ENCODE measurements at regions not wholly inside any gene's neighbourhood (a gene's known extent, or its start where the extent isn't known, plus 50 kb on each side); places are given as distances from the start of the nearest gene placed in this dataset.

- WGBS, 2 donors (ENCODE audit: low coverage in 1 of 2), result 87 to 91% methylated on average over 8 to 9 of the region's 11 CpGs
- Histone ChIP-seq H3K27ac (no peak overlapping the region), H3K4me3 (no peak overlapping the region), H3K9me3 (no peaks in the 10 kb centered on the region), H3K27me3 (no peaks in the 10 kb centered on the region), H3K4me1 (peaks cover 0 to 12% (median 0%) of the 10 kb centered on the region in 3 donors), H3K36me3 (no peaks in the 10 kb centered on the region)
- no peak for ATAC-seq
- TF ChIP-seq POLR2A (IDR thresholded peaks at IDR 0.05), result no peak
- TF ChIP-seq EP300 (IDR thresholded peaks at IDR 0.05), result no peak
- TF ChIP-seq, protein P1, sequence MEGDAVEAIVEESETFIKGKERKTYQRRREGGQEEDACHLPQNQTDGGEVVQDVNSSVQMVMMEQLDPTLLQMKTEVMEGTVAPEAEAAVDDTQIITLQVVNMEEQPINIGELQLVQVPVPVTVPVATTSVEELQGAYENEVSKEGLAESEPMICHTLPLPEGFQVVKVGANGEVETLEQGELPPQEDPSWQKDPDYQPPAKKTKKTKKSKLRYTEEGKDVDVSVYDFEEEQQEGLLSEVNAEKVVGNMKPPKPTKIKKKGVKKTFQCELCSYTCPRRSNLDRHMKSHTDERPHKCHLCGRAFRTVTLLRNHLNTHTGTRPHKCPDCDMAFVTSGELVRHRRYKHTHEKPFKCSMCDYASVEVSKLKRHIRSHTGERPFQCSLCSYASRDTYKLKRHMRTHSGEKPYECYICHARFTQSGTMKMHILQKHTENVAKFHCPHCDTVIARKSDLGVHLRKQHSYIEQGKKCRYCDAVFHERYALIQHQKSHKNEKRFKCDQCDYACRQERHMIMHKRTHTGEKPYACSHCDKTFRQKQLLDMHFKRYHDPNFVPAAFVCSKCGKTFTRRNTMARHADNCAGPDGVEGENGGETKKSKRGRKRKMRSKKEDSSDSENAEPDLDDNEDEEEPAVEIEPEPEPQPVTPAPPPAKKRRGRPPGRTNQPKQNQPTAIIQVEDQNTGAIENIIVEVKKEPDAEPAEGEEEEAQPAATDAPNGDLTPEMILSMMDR (IDR thresholded peaks at IDR 0.05), result peak; percentile 18 to 59 (median 48)
- TF ChIP-seq POLR2AphosphoS5 (IDR thresholded peaks at IDR 0.05), result no peak
Measured at GRCh38 chr3:70120357-70120966, 120.9 kb downstream of the SAMMSON start.

- no peaks in the 10 kb centered on the region for H3K9me3 ChIP-seq
- WGBS, 2 donors (ENCODE audit: low coverage in 1 of 2), result 89 to 100% methylated on average over 1 of the region's 1 CpG
- no peak overlapping the region for H3K4me3 ChIP-seq
- H3K27ac ChIP-seq, result no peak overlapping the region
- no peak for ATAC-seq
- H3K36me3 ChIP-seq, result no peaks in the 10 kb centered on the region
- no peaks in the 10 kb centered on the region for H3K27me3 ChIP-seq
- TF ChIP-seq, protein P1 (IDR thresholded peaks at IDR 0.05), result no peak
- TF ChIP-seq POLR2AphosphoS5 (IDR thresholded peaks at IDR 0.05) (no peak), POLR2A (IDR thresholded peaks at IDR 0.05) (no peak), EP300 (IDR thresholded peaks at IDR 0.05) (no peak)
- H3K4me1 ChIP-seq, result peaks cover 0 to 12% (median 0%) of the 10 kb centered on the region in 3 donors
Measured at GRCh38 chr3:70127192-70127591, 127.7 kb downstream of the SAMMSON start.

- no peaks in the 10 kb centered on the region for H3K4me1 ChIP-seq
- no peaks in the 10 kb centered on the region for H3K27me3 ChIP-seq
- TF ChIP-seq EP300 (IDR thresholded peaks at IDR 0.05), result no peak
- no peak for TF ChIP-seq POLR2A (IDR thresholded peaks at IDR 0.05)
- no peak for TF ChIP-seq POLR2AphosphoS5 (IDR thresholded peaks at IDR 0.05)
- TF ChIP-seq, protein P1 (IDR thresholded peaks at IDR 0.05), result no peak
- no peak overlapping the region for H3K4me3 ChIP-seq
- no peak overlapping the region for H3K27ac ChIP-seq
- no peak for ATAC-seq
- no peaks in the 10 kb centered on the region for H3K36me3 ChIP-seq
- WGBS, 2 donors (ENCODE audit: low coverage in 1 of 2), result 66 to 73% methylated on average over 2 of the region's 2 CpGs
- no peaks in the 10 kb centered on the region for H3K9me3 ChIP-seq
Measured at GRCh38 chr3:70137366-70137765, 137.8 kb downstream of the SAMMSON start.

GRCh38 chr3:70138606-70139005 is 139.1 kb downstream of the SAMMSON start:
- TF ChIP-seq EP300 (IDR thresholded peaks at IDR 0.05) (no peak), POLR2A (IDR thresholded peaks at IDR 0.05) (no peak), POLR2AphosphoS5 (IDR thresholded peaks at IDR 0.05) (no peak)
- TF ChIP-seq, protein P1 (IDR thresholded peaks at IDR 0.05), result no peak
- no peak overlapping the region for H3K27ac ChIP-seq
- WGBS, 2 donors (ENCODE audit: low coverage in 1 of 2), result 0 to 86% methylated on average over 1 of the region's 1 CpG

More at GRCh38 chr3:70138606-70139005, 139.1 kb downstream of the SAMMSON start:
- H3K9me3 ChIP-seq, result no peaks in the 10 kb centered on the region
- H3K4me1 ChIP-seq, result no peaks in the 10 kb centered on the region
- no peak overlapping the region for H3K4me3 ChIP-seq
- H3K36me3 ChIP-seq, result no peaks in the 10 kb centered on the region
- ATAC-seq, result no peak
- no peaks in the 10 kb centered on the region for H3K27me3 ChIP-seq

Data from gastroesophageal sphincter (tissue), 4 donors.